ENCODE measurements at regions not wholly inside any gene's neighbourhood (a gene's known extent, or its start where the extent isn't known, plus 50 kb on each side); places are given as distances from the start of the nearest gene placed in this dataset.

GRCh38 chr12:75611041-75611440 is 99.6 kb upstream of the KRR1 start:
- TF ChIP-seq EP300 (IDR thresholded peaks at IDR 0.05; ENCODE audit: borderline replicate concordance) (no peak), CREB1 (IDR thresholded peaks at IDR 0.05; ENCODE audit: low read depth) (no peak), YY1 (IDR thresholded peaks at IDR 0.05; ENCODE audit: low read depth) (no peak), TCF12 (IDR thresholded peaks at IDR 0.05; ENCODE audit: low read depth) (no peak), CEBPB (IDR thresholded peaks at IDR 0.05) (no peak), TAF1 (IDR thresholded peaks at IDR 0.05; ENCODE audit: low read depth) (no peak), RAD21 (IDR thresholded peaks at IDR 0.05; ENCODE audit: low read depth) (no peak), FOXM1 (IDR thresholded peaks at IDR 0.05; ENCODE audit: borderline replicate concordance, low read depth) (no peak), TEAD4 (IDR thresholded peaks at IDR 0.05) (no peak), REST (IDR thresholded peaks at IDR 0.05; ENCODE audit: low read depth) (no peak), EGR1 (IDR thresholded peaks at IDR 0.05) (no peak), NFIC (IDR thresholded peaks at IDR 0.05) (no peak), ZBTB7A (IDR thresholded peaks at IDR 0.05; ENCODE audit: low read depth) (no peak)
- TF ChIP-seq, protein P1, sequence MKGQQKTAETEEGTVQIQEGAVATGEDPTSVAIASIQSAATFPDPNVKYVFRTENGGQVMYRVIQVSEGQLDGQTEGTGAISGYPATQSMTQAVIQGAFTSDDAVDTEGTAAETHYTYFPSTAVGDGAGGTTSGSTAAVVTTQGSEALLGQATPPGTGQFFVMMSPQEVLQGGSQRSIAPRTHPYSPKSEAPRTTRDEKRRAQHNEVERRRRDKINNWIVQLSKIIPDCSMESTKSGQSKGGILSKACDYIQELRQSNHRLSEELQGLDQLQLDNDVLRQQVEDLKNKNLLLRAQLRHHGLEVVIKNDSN (IDR thresholded peaks at IDR 0.05) = no peak
- TF ChIP-seq, protein P2, sequence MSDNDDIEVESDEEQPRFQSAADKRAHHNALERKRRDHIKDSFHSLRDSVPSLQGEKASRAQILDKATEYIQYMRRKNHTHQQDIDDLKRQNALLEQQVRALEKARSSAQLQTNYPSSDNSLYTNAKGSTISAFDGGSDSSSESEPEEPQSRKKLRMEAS (IDR thresholded peaks at IDR 0.05) = no peak

GRCh38 chr12:75606956-75607355 is 95.5 kb upstream of the KRR1 start:
- no peak for TF ChIP-seq TEAD4 (IDR thresholded peaks at IDR 0.05)
- no peak for TF ChIP-seq RAD21 (IDR thresholded peaks at IDR 0.05; ENCODE audit: low read depth)
- TF ChIP-seq ZBTB7A (IDR thresholded peaks at IDR 0.05; ENCODE audit: low read depth) = no peak
- TF ChIP-seq, protein P1 (IDR thresholded peaks at IDR 0.05) = no peak
- TF ChIP-seq EGR1 (IDR thresholded peaks at IDR 0.05) = no peak
- no peak for TF ChIP-seq FOXM1 (IDR thresholded peaks at IDR 0.05; ENCODE audit: borderline replicate concordance, low read depth)
- TF ChIP-seq EP300 (IDR thresholded peaks at IDR 0.05; ENCODE audit: borderline replicate concordance) = no peak
- TF ChIP-seq NFIC (IDR thresholded peaks at IDR 0.05) = no peak
- TF ChIP-seq, protein P2 (IDR thresholded peaks at IDR 0.05) = no peak
- TF ChIP-seq YY1 (IDR thresholded peaks at IDR 0.05; ENCODE audit: low read depth) = no peak
- no peak for TF ChIP-seq CEBPB (IDR thresholded peaks at IDR 0.05)
- no peak for TF ChIP-seq REST (IDR thresholded peaks at IDR 0.05; ENCODE audit: low read depth)
- TF ChIP-seq TAF1 (IDR thresholded peaks at IDR 0.05; ENCODE audit: low read depth) = no peak
- TF ChIP-seq CREB1 (IDR thresholded peaks at IDR 0.05; ENCODE audit: low read depth) = no peak
- no peak for TF ChIP-seq TCF12 (IDR thresholded peaks at IDR 0.05; ENCODE audit: low read depth)

GRCh38 chr12:75606151-75606550 is 94.7 kb upstream of the KRR1 start:
- no peak for TF ChIP-seq TEAD4 (IDR thresholded peaks at IDR 0.05)
- no peak for TF ChIP-seq ZBTB7A (IDR thresholded peaks at IDR 0.05; ENCODE audit: low read depth)
- no peak for TF ChIP-seq REST (IDR thresholded peaks at IDR 0.05; ENCODE audit: low read depth)
- no peak for TF ChIP-seq FOXM1 (IDR thresholded peaks at IDR 0.05; ENCODE audit: borderline replicate concordance, low read depth)
- TF ChIP-seq, protein P1 (IDR thresholded peaks at IDR 0.05) = no peak
- TF ChIP-seq YY1 (IDR thresholded peaks at IDR 0.05; ENCODE audit: low read depth) = no peak
- TF ChIP-seq EP300 (IDR thresholded peaks at IDR 0.05; ENCODE audit: borderline replicate concordance) = no peak
- no peak for TF ChIP-seq NFIC (IDR thresholded peaks at IDR 0.05)
- TF ChIP-seq RAD21 (IDR thresholded peaks at IDR 0.05; ENCODE audit: low read depth) = no peak
- TF ChIP-seq EGR1 (IDR thresholded peaks at IDR 0.05) = no peak

- TF ChIP-seq CEBPB (IDR thresholded peaks at IDR 0.05) = no peak
Observed at GRCh38 chr12:75603475-75603874, 92.1 kb upstream of the KRR1 start.

Measured in Ishikawa (cell line).